Activated CD4-positive, alpha-beta T cell treated with anti-CD3 and anti-CD28 coated beads, Interleukin-10, Interleukin-2, amounts not matched to agents 100 ng/mL and 50 ng/mL, durations not matched to agents 16 hours and 8 hours (primary cell): ENCODE measurements at regions not wholly inside any gene's neighbourhood (a gene's known extent, or its start where the extent isn't known, plus 50 kb on each side); places are given as distances from the start of the nearest gene placed in this dataset.
A peak's percentile ranks its signal among the peaks of the same experiment; 100 is the strongest.
"Not testable (repeated sequence)": the region's sequence is repeated elsewhere in the genome, so short reads cannot be mapped to it uniquely, and the experiment has no call there.

Experiments
- DNase-seq: peaks from one replicate; pipeline ENCODE4 v3.0.0-alpha.2; 2020

DNA sequence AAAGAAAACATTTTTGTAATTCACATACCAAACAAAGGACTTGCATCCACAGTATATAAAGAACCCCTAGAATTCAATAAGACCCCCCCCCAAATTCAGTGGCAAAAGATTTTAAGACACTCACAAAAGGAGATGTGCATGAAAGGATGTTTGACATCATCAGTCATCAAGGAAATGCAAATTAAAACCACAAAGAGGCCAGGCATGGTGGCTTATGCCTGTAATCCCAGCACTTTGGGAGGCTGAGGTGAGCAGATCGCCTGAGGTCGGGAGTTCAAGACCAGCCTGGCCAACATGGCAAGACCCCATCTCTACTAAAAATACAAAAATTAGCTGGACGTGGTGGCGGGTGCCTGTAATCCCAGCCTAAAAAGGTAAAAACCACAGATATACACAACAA lies 61.3 kb downstream of the AIPL1 start:
- DNase-seq = not testable (repeated sequence)

DNA sequence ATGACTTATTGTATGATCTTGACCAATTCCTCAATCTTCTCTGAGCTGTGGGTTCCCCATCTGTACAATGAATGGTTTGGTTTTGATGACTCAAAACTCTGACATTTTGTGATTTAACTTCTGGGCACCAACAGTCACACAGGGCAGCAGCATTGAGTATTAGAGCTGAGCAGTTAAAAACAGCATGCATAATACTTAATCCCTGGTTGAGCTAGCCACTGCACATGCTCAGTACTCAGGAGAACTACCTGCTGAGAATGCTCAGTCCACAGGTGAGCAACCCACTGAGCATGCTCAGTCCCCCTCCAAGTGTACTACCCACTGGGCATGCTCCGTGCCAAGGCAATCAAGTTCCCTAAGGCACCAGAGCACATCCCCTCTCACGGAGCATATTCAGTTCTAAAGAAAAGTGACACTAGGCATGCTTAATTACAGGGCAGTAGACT lies 68.7 kb downstream of the AIPL1 start:
- DNase-seq = no peak

DNA sequence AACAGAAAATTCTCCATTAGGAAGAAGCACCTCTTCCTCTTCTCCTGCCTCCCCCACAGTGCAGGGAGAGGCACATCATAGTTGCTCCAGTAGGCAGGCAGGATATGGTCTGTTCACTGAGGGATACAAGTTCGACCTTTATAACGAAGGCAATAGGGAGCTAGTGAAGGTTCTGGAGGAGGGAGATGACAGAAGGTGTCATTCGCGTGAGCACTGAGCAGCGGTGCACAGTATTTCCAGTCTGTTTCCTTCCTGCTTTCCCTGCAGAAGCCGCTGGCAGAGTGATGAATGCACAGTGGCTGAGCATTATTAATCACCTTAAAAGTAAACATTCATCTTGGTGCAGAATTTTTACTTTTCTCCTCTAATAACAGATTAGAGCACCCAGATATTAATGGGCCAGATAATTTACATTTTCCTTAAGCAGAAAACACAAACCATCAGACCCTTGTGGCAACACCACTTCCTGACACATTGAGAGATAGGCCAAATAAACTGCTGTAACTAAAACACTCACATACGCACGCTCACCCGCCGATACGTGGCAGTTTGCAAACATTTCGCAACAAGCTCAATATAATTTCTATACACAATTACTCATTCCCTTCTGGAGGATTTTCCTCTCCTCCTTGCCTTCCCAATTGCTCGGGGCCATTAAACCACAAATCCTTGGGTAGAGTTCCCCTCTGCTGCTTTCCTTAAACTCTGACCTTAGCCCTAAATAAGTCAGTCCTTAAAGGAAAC lies 69.5 kb downstream of the AIPL1 start:
- no peak for DNase-seq

DNA sequence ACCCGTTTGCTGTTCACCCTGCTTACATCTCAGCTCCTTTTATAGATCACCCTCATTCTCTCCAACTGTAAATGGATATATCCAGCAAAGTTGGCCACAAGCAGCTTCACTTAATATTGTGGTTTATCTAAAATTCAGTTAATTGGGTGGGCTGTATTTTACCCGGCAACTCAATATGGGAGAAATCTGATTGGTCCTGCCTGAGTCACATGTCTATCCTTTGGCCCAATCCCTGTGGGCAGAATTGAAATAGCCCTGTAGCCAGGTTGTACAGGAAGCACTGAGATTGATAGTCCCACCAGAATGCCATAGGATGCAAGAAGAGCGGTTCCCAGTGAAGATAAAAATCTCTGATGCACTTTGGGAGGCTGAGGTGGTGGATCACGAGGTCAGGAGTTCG lies 73.2 kb downstream of the AIPL1 start:
- peak; percentile 10 for DNase-seq

DNA sequence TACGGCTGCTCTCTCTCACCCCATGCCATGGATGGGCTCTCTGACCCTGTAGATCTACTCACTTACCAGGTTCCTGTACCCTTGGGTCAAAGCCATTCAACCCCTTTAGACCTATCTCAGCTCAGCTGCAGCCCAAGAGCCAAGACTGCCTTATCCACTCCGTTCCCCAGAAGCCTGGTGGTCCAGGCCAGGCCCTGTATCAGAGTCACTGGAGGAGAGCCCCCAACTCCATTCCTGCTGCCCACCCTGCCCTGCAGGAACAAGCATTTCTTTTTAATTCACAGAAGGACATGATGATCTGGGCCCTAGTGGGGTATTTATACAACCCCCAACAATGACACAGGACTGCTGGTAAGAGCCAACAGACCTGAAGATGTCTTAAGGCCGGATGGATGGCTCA lies 76.8 kb downstream of the AIPL1 start:
- no peak for DNase-seq

DNA sequence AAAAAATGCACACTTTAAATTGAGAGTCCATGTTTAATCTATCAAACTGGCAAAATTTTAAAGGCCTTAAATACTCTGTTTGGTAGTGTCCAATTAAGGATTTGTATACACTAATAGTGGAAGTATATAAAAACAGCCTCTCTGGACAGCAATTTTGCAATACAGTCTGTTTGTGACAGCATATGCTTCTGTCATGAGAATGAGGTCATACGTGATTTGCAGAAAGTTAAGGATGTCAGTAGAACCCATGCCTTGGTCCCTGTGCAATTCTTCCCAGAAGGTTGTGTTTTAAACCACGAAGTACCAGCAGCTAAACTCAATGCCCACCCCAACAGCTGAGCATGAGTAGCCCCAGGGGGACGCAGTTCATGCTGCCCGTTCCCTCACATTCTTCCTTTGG lies 78.4 kb downstream of the AIPL1 start:
- DNase-seq = no peak

DNA sequence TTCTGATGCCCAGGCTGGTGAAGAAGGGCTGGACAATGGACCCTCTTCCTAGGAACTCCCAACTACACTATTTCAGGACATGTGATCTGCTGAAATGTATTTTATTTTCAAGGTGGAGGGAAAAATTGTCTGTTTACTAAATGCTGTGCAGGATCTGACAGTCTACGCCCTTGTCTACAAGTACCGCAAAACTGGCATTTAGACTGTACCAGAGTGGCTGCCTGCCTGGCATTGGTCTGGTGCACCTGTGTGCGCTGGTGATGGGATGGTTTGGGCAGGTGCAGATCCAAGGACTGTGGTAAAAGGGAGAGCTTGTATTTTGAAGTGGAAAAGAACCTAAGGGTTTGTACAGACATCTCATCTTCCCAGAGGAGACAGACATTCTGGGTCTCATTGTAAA lies 79.7 kb downstream of the AIPL1 start:
- no peak for DNase-seq

DNA sequence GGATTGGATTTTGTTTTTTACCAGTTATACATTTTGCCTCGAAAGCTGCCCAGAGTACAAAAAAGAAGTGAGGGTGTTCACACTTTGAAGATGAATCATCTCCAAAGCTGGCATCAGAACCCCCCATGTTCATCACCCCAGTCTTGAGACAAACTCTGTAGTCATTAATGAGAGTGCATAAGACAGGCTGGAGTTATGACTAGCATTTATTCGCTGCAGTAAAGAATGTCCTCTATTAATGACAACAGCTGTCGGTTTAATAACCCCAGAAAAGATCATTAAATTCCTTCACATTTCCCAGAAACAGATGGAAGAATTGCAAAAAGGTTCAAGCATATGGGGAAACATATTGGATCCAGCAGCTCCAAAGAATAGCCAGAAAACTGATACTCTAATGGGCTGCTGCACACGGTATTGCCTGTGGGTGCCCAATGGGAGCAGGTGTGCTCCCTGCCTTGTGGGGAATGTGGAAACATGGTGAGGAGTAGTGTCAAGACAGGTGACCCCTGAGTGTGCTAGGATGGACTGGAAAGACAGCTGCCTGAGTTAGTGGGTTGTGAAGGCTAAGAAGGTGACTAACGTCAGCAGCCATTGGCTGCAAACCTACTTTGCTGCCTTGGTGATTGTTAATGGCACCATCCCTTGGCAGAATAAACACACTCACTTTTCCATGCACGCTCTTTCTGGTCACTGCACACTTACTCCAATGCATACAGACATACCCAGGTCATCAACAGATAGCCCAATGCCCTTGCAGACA lies 81.9 kb downstream of the AIPL1 start:
- no peak for DNase-seq

DNA sequence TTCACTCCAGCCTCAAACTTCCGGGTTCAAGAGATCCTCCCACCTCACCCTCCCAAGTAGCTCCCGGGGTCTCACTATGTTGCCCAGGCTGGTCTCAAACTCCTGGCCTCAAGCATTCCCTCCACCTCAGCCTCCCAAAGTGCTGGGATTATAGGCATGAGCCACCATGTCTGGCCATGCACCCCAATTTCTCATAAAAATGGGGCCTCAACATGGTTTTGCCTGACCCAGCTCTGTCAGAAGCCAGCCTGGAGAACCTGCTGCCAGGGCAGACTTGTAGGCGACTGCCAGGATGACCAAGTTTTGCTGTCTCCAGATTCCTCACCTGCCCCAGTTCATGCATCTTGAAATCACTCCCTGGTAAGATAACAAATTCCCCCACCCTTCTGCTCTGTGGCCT lies 82.9 kb downstream of the AIPL1 start:
- no peak for DNase-seq

DNA sequence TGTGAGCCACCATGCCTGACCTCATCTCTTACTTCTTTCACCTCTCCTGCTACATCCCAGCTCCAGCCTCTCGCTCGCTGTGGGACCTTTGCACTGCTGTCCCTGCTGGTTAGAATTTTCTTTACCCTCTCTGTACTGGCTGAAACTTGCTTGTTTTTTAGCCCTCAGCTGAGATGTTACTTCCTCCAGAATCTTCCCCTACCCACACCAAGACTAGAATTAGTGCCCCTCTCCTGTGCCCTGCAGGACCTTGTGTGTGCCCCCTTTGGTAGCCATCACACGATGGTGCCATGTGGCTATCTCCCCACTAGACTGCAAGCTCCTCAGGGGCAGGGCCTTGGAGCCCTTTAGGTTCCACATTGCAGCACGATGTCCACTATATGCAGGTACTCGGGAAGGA lies 84.1 kb downstream of the AIPL1 start:
- no peak for DNase-seq

DNA sequence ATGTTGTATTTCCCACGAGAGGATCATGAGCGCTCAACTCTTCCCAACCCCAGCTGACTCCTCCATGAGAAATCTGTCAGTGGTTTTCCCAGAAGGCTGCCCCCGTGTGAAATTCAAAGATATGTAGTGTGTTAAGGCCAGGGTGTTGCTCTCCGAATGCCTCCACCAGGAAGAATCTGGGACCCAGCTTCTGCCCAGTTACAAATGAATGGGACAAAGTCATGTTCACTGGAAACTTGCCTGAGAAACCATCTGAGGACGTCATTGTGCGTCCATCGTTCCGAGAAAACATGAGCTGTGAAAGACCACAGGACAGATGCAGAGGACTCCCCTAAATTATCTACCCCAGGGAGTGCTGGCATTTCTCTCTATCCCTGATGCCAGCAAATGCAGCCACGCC lies 86.0 kb downstream of the AIPL1 start:
- no peak for DNase-seq

DNA sequence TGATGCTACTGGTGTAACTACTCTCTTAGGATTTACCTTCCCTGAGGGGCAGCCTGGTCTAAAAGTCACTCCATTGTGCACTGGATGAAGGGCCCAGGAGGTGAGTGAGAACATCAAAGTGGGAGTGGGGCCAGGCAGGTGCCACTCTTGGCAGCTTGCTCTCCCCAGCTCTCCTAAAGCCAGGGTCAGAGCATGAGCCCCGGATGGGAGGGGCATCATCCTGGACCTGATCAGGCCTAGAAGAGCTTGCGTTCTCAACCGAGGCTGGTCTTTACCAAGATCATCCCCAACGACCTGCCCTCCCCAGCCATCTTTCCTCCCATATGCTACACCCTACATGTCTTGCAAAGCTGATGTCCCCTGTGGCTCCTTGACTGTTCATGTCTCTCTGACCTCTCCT lies 87.1 kb downstream of the AIPL1 start:
- no peak for DNase-seq

DNA sequence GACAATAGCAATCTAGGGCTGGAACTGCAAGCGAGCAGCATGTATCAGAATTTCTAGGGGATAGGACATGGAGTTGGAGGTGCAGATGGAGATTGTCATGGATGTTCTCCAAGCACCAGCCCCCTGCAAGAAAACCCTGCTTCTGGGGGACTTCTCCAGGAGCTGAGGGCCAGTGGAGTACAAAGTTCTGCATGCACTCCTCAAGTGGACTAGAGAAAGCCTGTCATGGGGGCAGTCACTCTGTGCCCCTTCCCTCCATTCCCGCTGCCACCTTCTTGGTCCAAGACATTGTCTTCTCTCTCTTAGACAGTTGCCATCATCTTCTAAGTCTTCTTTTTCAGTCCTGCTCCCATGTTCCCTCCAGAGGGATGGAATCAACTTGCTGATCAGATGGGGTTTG lies 87.9 kb downstream of the AIPL1 start:
- DNase-seq = no peak

DNA sequence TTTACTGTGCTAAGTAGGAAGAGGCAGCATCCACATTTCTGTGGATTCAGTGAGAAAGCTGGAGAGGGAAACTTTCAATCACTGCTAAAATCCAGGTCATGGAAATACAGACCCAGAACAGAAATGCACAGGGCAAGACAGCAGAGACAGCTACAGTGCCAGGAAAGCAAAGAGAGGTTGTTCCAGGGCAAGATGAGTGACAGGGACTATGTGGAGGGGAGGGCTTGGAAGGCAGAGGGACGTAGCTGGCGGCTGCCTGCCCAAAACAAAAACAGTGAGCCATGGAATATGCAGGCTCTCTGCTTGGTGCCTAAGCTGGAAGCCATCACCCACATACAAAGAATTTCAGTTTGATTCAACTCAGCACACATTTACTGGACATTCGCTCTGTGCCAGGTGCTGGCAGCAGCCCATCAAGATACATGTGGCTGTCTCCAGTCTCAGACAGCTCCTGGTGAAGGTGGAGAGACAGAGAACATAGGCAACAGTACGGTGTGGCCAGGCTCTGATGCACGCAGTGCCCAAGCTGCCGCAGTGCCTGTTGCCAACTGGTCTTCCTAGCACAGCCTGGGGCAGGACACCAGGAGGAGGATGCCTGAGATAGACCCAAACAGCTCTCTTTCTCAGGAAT lies 88.7 kb downstream of the AIPL1 start:
- no peak for DNase-seq

DNA sequence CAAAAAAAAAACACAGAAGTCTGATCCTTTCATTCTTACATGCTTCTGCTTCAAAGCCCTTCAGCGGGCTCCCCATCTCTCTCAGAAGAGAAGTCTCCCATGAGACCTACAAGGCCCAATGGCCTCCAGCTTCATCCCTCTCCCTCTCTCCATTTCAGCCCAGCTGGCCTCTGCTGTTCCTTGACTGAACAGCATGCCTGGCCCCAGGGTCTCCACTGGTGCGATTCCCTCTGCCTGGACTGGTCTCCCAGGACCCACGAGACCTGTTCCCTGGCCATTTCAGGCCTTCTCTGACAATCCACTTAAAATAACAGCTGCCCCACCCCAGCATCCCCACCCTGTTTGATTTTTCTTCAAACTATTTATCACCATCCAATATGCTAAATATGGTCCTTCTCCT lies 91.2 kb downstream of the AIPL1 start:
- no peak for DNase-seq

DNA sequence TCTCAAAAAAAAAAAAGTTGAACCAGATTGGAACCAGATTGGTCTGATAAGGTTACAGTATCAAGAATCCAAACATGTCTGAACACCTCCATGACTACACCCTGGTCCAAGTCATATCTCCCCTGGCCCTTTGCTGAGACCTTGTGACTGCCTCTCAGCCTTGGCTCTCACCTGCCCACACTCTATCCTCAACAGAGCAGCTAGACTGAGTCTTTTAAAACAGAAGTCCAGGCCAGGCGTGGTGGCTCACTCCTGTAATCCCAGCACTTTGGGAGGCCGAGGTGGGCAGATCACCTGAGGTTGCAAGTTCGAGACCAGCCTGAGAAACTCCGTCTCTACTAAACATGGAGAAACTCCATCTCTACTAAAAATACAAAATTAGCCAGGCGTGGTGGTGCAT lies 91.7 kb downstream of the AIPL1 start:
- no peak for DNase-seq

DNA sequence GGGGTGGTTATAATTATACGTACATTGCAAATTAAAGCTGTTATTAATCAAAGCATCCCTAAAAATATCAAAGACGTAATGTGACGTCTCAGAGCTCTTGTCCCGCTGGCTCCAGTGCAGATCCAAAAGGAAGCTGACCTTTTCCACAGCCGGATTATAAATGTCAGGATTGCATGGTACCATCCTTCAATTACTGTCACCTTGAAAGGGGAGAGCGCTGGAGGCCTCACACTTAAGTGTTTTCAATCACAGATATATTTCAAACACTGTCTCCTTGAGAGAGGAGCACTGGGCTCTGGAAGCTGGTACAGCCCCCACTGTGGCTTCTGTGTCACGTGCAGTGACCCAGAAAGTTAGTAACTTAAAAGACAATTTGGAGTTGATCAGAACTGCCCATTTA lies 94.2 kb downstream of the AIPL1 start:
- no peak for DNase-seq

DNA sequence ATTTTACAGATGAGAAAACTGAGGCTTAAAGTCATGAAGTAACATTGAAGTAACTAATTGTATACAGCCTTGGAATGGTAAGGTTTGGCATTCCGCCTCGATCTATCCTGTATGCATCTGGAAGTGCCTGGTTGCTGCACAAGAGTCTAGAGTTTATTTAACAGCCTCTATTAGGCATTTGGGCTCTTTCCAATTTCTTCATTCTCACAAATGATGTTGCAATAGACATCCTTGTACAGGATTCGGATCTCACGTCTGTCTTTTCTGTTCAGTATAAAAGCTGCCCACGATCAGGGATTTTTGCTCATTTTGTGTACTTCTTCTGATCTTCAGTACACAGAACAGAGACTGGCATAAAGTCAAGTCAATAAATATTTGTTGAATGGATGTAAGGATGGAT lies 100.5 kb downstream of the AIPL1 start:
- DNase-seq = no peak

DNA sequence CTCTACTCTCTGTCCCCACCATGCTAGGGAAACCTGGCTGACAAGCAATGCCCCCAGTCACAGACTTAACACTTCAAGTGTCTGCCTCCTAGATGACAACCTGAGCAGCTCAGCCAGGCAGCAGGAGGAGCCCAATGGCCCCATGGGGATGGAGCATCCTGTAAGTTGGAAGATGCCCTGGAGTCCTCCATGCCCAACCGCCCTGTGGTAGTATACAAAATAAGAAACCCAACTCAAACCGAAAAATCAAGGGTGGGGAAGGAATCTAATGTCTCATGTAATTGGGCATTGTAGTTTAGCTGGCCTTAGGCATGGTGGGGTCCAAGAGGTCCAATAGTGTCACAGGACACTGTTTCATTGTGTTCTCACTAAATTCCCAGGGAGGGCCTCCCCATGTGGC lies 104.0 kb downstream of the AIPL1 start:
- DNase-seq = no peak

DNA sequence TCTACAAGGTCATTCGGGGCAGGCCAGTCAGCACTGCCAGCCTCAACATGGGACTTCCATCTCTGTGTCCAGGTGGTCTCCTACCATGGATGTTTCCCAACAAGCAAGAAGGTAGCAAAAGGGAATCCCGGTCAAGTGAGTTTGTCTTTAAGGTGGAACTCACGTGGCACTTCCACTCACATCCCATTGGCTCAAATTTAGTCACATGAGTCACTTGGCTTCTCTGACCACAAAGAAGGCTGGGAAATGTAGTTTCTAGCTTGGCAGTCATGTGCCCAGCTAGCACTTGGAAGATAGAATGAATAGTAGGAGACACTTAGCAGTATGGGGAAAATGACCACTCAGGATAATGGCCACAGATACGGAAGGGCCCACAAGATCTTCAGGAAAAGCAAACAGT lies 106.6 kb downstream of the AIPL1 start:
- DNase-seq = no peak

DNA sequence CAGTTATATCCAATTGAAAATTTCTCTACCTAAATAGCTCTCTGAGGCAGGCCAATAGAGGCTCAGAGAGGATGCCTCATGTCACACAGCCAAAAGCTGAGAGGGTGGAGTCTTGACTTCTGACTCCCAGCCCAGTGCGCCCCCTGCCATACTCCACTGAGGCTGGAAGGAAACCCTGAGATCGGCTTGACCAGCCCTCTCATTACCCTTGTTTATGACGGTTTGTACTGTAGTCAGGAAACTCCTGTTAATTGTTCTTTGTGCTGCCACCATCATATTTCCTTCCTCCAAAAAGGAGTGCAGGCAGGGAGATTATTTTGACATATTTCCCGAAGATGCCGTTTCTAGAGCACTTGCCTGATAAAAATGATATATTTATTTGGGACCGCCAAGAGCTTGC lies 107.9 kb downstream of the AIPL1 start:
- no peak for DNase-seq

DNA sequence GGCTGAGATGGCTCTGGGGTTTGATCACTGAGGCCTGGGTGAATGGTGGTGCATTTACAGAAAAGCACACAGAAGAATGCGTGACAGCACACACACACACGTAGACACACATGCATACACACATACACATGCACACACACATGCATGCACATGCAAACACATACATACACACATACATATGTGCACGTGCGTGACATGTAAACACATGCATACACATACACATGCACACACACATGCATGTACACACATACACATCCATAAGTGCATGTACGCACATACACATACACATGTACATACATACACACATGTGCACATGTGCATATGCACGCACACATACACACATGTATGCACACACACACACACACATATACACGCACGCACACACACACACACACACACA lies 108.4 kb downstream of the AIPL1 start:
- DNase-seq = no peak

DNA sequence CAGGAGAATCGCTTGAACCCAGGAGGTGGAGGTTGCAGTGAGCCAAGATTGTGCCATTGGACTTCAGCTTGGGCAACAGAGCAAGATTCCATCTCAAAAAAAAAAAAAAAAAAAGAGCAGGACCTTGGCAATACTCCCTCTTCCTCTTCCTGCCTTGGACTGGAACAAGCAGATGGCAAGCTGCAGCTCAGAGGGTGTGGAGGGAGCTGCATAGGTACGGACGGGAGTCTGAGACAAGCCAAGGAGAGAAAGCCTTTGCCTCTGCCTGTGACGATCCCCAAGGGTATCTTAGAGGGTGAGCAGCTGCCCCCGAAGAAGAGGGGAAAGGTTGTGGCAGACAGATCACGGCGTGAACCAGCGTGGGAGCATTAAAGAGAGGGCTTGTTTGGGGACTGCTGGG lies 109.2 kb downstream of the AIPL1 start:
- DNase-seq = no peak

DNA sequence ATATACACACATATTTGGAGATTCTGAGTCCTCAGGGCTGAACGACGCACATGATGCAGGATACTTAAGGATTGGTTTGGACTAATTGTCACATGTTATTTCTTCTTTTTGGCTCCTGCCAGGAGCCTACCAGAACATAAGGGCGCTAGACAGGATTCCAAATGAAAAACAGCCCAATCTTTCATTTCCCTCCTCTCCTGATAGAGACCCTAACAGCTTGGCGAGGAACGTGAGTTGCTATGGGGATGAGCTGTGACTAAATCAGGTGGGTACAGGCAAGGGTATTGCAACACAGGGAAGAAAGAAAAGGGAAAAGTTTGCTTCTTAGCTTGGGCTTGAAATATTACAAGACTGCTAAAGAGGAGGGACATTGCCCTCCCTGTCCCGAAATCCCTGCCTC lies 109.9 kb downstream of the AIPL1 start:
- DNase-seq = no peak
